Globus pallidus (tissue), 1 donor: ENCODE measurements at regions not wholly inside any gene's neighbourhood (a gene's known extent, or its start where the extent isn't known, plus 50 kb on each side); places are given as distances from the start of the nearest gene placed in this dataset.

Experiments
- DNase-seq: peaks from one replicate; pipeline ENCODE4 v3.0.0-alpha.2; 2015; ENCODE audit warnings: low spot score

DNA sequence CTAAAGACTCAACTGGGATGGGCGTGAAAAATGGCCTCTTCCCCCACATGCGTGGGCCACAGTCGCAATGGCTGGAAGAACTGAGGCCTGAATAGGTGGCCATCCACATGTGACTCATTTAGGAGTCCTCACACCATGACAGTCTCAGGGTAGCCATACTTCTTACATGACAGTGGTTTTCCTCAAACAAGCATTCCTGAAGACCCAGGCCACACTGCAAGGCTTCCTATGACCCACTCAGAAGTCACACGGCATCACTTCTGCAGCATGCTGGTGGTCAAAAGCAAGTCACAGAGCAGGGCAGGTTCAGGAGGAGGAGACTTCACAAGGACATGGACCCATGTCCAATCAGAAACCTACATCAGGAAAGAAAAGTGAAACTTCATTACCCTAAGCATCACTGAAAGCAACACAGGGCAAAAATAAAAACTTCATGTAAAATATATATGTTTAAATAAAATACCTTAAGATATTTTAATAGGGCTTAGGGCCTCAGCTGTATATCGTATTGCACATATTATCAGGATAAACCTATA lies 257.1 kb downstream of the OPA1 start:
- DNase-seq, result no peak

DNA sequence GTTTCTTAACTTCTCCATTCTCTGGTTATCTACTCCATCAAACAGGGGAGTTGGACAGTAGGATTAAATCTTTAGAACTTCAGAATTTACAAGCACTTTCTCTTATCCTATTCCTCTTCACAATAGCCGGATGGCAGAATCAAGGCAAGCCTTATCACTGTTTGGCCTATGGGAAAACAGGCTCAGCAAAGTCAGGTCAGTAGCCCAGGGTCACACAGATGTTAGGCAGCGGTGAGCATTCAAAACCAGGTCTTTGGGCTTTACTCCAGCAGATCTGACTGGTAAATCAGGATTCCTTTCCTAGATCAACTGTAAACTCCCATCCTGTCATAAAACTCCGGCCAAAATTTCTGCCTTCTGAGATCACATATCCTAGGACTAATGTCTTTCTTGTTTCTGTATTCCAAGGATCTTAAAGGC lies 258.4 kb downstream of the OPA1 start:
- DNase-seq, result no peak

GRCh38 chr3:193851941-193852674 lies 259.1 kb downstream of the OPA1 start:
- no peak for DNase-seq

GRCh38 chr3:193852901-193853300 lies 259.9 kb downstream of the OPA1 start:
- DNase-seq, result no peak

- DNase-seq, result no peak
Measured at GRCh38 chr3:193853511-193854219, 260.7 kb downstream of the OPA1 start.

- no peak for DNase-seq
Measured at GRCh38 chr3:193857996-193858395, 265.0 kb downstream of the OPA1 start.

GRCh38 chr3:193859195-193859594 lies 266.2 kb downstream of the OPA1 start:
- DNase-seq, result no peak

- DNase-seq, result no peak
Measured at GRCh38 chr3:193861012-193861411, 268.0 kb downstream of the OPA1 start.

- no peak for DNase-seq
Measured at GRCh38 chr3:193862843-193863242, 269.8 kb downstream of the OPA1 start.

DNA sequence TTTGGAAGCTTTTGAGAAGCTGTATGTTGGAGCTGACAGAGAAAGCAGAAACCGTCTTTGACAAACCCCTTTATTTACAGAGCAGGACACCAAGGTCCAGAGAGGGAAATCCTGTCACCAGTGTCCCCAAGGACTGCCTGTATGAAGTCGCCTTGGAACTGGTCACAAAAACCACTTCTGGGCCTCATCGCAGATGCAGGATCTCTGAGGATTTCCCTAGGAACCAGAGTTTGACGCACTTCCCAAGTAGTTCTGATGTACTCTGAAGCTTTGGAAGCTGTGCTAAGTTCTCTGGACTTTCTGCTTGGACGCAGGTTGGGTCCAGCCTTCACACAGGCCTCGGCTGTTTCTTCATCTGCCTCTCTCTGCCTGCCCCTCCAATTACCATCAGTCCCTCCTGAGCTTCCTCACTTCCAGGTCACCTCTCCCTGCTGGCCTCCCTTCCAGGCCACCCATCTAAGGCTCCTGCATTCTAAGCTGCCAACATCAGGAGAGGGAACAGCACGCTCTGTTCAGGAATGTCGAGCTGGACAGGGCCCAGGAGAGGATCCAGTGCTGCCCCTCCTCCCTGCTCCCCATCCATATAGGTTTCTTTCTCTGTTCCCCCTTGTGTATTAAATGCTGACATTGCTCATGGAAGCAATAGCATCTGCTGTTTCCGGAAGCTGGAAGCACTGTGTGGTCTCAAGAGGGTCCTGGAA lies 270.8 kb downstream of the OPA1 start:
- DNase-seq, result no peak

- DNase-seq, result no peak
Measured at GRCh38 chr3:193865339-193865738, 270.6 kb upstream of the HES1 start.

GRCh38 chr3:193865896-193866480 lies 270.0 kb upstream of the HES1 start:
- DNase-seq, result no peak

- no peak for DNase-seq
Measured at GRCh38 chr3:193868590-193868989, 267.4 kb upstream of the HES1 start.

DNA sequence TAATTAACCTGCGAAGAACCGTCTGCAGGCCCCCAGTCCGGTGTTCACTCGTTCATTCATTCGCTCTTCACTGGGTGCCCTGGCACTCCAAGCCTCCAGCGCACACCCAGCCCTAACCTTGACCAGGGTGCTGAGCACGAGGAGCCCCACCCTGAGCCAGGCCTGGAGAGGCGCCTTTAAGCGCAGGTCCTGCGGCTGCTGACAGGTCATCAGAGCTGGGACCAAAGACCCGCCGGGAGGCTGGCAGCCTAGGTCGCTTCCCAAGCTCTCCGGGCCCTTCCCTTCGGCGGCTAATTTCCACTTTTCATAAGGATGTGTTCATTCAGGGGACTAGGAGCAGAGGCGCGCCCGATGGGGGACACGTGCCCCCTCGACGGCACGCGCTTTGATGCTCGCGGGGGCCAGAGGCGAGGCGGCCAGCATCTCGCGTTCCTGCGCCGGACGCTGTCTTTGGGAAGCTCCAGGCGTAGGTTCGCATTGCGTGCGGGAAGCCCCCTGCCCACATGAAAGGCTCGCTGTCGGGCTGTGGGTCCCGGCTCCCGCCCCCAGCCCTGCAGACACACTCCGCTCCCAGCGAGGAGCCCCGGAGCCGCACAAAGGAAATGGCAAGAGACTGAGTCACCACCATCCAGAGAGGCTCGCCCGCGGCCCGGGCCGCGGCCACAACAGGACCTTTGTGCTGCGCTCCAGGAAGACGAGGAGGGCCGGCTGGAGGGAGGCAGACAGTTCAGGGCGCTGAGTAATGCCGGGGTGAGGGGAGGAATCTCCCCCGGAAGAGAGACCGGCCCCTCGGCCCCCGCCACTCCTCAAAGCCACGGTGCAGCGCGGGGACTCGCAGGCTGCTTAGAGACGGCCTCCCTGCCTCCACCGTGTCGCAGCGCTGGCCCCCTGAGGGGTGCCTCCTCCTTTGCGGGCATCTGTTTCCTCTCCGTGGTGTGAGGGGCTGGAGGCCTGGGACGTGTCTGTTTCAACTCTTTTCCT lies 266.4 kb upstream of the HES1 start:
- DNase-seq, result peak; percentile 15

- no peak for DNase-seq
Measured at GRCh38 chr3:193870376-193871219, 265.4 kb upstream of the HES1 start.

DNA sequence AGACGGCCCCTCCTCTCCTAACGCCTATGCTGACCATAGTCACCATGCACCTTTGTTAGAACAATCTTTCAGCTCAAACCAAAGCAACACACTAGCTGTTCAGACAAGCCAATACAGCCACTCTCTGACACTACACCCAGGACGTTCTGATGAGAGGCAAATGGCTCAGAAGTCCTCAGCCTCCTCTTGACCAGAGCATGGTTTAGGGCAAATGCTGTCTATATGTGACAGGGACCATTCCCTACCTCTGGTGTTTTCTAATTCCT lies 264.8 kb upstream of the HES1 start:
- DNase-seq, result no peak

GRCh38 chr3:193872265-193872753 lies 263.6 kb upstream of the HES1 start:
- DNase-seq, result no peak

DNA sequence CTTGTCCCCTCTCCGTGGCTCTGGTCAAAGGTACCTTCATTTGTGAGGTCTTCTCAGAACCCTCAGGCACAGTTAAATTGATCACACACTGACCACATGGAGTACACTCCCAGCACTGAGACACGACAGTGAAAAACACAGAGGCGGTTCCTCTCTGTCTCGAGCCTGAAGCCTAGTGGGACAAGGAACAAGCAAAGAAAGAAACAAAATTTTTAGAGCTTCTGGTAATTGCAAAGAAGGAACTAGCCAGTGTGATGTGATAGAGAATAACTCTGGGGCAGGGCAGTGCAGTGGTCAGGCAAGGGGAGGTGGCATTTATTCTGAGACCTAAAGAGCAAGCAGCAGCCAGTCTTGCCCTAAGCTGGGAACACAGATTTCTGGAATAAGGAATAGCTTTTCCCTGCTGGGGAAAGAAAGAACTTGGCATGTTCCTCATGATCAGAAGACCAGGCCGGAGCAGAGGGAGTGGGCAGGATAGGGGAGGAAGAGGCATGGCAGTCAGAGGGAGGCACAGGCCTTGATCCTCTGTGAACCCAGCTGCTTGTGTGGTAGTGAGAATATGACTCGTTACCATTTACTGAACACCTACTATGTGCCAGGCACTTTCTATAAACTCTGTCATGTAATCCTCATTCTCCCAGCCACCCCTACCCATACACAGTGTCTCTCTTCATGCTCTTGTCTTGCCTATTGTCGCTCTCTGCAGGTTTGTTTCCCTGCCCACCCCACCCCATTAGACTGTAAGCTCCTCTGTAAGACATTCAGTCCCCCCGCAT lies 262.3 kb upstream of the HES1 start:
- DNase-seq, result no peak

- no peak for DNase-seq
Measured at GRCh38 chr3:193874512-193874911, 261.4 kb upstream of the HES1 start.
